ENCODE measurements at regions not wholly inside any gene's neighbourhood (a gene's known extent, or its start where the extent isn't known, plus 50 kb on each side); places are given as distances from the start of the nearest gene placed in this dataset.

GRCh38 chr4:179585761-179586160 lies 2143.5 kb upstream of the AGA start:
- no peak overlapping the region for H3K27ac Mint-ChIP-seq
- H3K4me1 Mint-ChIP-seq (ENCODE audit: low read depth in 2 of 2): no peaks in the 10 kb centered on the region
- ATAC-seq (replicated peaks): no peak
- H3K27me3 Mint-ChIP-seq: no peaks in the 10 kb centered on the region
- H3K4me3 Mint-ChIP-seq: no peak overlapping the region
- H3K9me3 Mint-ChIP-seq: peaks cover 12 to 13% of the 10 kb centered on the region in 2 donors
- peaks cover 3% of the 10 kb centered on the region for H3K36me3 Mint-ChIP-seq (ENCODE audit: insufficient read depth)
- no peak for DNase-seq

DNA sequence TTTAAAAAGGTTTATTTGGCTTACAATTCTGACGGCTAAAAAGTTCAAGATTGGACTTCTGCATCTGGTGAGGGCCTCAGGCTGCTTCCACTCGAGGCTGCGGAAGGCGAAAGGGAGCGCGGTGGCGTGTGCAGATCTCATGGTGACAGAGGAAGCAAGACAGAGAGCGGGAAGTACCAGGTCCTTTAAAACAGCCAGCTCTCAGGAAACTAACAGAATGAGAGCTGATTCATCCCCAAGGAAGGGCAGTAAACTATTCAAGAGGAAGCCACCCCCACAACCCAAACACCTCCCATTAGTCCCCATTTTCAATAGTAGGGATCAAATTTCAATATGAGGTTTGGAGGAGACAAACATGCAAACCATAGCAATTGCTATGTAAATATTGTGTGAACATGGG lies 2144.2 kb upstream of the AGA start:
- H3K27me3 Mint-ChIP-seq: no peaks in the 10 kb centered on the region
- H3K9me3 Mint-ChIP-seq: peaks cover 13 to 16% of the 10 kb centered on the region in 2 donors
- no peak for DNase-seq
- H3K36me3 Mint-ChIP-seq (ENCODE audit: insufficient read depth): peaks cover 3% of the 10 kb centered on the region
- H3K4me1 Mint-ChIP-seq (ENCODE audit: low read depth in 2 of 2): no peaks in the 10 kb centered on the region
- H3K4me3 Mint-ChIP-seq: no peak overlapping the region
- ATAC-seq (replicated peaks): no peak
- no peak overlapping the region for H3K27ac Mint-ChIP-seq

GRCh38 chr4:179595671-179596410 lies 2153.6 kb upstream of the AGA start:
- peaks cover under 1 to 4% of the 10 kb centered on the region in 2 donors for H3K9me3 Mint-ChIP-seq
- no peak overlapping the region for H3K4me3 Mint-ChIP-seq
- H3K4me1 Mint-ChIP-seq (ENCODE audit: low read depth in 2 of 2): no peaks in the 10 kb centered on the region
- H3K27ac Mint-ChIP-seq: no peak overlapping the region
- H3K27me3 Mint-ChIP-seq: no peaks in the 10 kb centered on the region
- DNase-seq (no peak), ATAC-seq (replicated peaks) (no peak)
- no peaks in the 10 kb centered on the region for H3K36me3 Mint-ChIP-seq (ENCODE audit: insufficient read depth)

DNA sequence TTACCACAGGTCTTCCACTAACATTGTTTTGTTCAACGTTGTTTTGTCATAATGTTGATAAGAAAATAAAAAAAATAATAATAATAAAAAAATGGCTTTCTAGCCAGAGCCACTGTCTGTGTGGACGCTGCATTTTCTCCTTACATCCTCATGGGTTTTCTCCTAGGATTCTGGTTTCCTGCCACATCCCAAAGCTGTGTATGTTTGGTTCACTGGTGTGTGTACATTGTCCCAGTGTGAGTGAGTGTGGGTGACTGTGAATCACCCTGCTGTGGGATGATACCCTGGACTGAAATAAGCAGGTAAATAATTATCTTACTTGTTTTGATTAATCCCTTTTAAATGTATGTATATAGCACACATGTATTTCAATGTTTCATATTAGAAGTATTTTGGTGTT lies 2154.4 kb upstream of the AGA start:
- no peaks in the 10 kb centered on the region for H3K36me3 Mint-ChIP-seq (ENCODE audit: insufficient read depth)
- no peaks in the 10 kb centered on the region for H3K27me3 Mint-ChIP-seq
- ATAC-seq (replicated peaks) (no peak), DNase-seq (no peak)
- H3K27ac Mint-ChIP-seq: no peak overlapping the region
- H3K4me3 Mint-ChIP-seq: no peak overlapping the region
- no peaks in the 10 kb centered on the region for H3K4me1 Mint-ChIP-seq (ENCODE audit: low read depth in 2 of 2)
- H3K9me3 Mint-ChIP-seq: no peaks in the 10 kb centered on the region

DNA sequence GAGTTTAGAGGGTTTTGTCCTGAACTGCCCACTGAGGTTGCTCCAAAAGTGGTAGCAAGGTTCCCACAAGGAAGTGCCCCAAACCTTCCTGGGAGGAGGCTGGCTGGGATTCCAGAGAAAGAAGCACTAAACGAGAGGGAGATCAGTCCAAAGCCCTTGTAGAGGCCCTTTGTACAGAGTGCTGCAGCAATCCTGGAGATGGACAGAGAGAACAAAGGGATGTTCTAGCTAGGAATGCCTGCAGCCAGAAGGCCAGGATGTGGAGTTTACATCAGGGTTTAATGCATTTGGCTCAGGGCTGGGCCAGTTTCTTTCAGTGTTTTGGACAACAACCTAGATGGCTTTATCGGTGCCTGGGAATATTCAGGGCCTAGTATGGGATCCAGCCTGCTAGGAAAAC lies 2155.1 kb upstream of the AGA start:
- H3K27me3 Mint-ChIP-seq: no peaks in the 10 kb centered on the region
- no peak overlapping the region for H3K4me3 Mint-ChIP-seq
- DNase-seq: no peak
- no peaks in the 10 kb centered on the region for H3K4me1 Mint-ChIP-seq (ENCODE audit: low read depth in 2 of 2)
- ATAC-seq (replicated peaks): no peak
- H3K9me3 Mint-ChIP-seq: no peaks in the 10 kb centered on the region
- H3K27ac Mint-ChIP-seq: no peak overlapping the region
- no peaks in the 10 kb centered on the region for H3K36me3 Mint-ChIP-seq (ENCODE audit: insufficient read depth)

GRCh38 chr4:179601671-179602070 lies 2159.4 kb upstream of the AGA start:
- H3K27ac Mint-ChIP-seq: no peak overlapping the region
- H3K9me3 Mint-ChIP-seq: peaks cover 0 to 1% of the 10 kb centered on the region in 2 donors
- no peak for DNase-seq
- no peaks in the 10 kb centered on the region for H3K27me3 Mint-ChIP-seq
- no peak for ATAC-seq (replicated peaks)
- no peak overlapping the region for H3K4me3 Mint-ChIP-seq
- no peaks in the 10 kb centered on the region for H3K36me3 Mint-ChIP-seq (ENCODE audit: insufficient read depth)
- H3K4me1 Mint-ChIP-seq (ENCODE audit: low read depth in 2 of 2): no peaks in the 10 kb centered on the region

GRCh38 chr4:179605196-179605595 lies 2163.0 kb upstream of the AGA start:
- Mint-ChIP-seq H3K9me3 (peaks cover 0 to 1% of the 10 kb centered on the region in 2 donors), H3K27ac (no peak overlapping the region), H3K36me3 (ENCODE audit: insufficient read depth) (no peaks in the 10 kb centered on the region), H3K4me3 (no peak overlapping the region), H3K27me3 (no peaks in the 10 kb centered on the region), H3K4me1 (ENCODE audit: low read depth in 2 of 2) (no peaks in the 10 kb centered on the region)
- no peak for ATAC-seq (replicated peaks)
- no peak for DNase-seq

DNA sequence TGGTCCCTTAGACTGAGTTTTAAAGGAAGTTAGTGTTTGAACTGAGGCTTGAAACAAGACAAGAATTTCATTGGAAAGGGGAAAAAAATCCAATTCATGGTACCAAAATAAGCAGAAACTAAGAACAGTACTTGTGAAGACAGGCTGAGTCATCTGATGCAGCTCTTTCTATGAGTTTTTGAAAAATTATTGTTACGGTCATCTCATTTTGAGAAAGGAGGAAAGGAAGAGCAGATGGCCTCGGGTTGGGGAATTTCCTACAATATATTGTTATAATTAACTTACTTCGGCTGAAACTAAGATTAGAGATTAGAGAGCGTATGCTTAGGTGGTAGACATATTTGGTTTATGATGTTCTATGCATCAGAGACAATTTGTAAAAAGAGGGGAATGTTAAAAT lies 2164.8 kb upstream of the AGA start:
- peaks cover 0 to 1% of the 10 kb centered on the region in 2 donors for H3K9me3 Mint-ChIP-seq
- no peak overlapping the region for H3K4me3 Mint-ChIP-seq
- ATAC-seq (replicated peaks): no peak
- H3K27ac Mint-ChIP-seq: no peak overlapping the region
- H3K36me3 Mint-ChIP-seq (ENCODE audit: insufficient read depth): no peaks in the 10 kb centered on the region
- H3K27me3 Mint-ChIP-seq: no peaks in the 10 kb centered on the region
- DNase-seq: no peak
- H3K4me1 Mint-ChIP-seq (ENCODE audit: low read depth in 2 of 2): no peaks in the 10 kb centered on the region

DNA sequence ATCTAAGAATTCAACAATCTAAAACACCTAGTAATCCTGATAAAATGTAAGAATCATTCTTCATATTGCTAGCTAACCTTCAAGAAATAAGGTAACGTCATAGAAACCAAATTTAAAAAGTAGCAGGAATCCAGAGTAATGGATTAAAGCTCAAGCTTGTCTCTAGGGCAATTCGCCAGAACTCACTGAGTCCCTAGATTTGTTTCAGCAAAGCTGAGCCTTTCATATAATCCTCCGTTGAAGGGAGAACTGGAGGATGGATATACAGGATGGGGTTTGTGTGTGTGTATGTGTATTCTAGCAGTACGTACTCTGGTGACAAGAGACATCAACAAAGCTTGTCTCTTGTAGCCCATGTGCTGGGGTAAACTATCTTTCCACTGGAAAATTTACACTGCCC lies 2173.5 kb upstream of the AGA start:
- Mint-ChIP-seq H3K36me3 (ENCODE audit: insufficient read depth) (no peaks in the 10 kb centered on the region), H3K4me1 (ENCODE audit: low read depth in 2 of 2) (no peaks in the 10 kb centered on the region), H3K4me3 (no peak overlapping the region), H3K27me3 (no peaks in the 10 kb centered on the region), H3K9me3 (peaks cover 0 to 20% of the 10 kb centered on the region in 2 donors), H3K27ac (no peak overlapping the region)
- DNase-seq (no peak), ATAC-seq (replicated peaks) (no peak)

- Mint-ChIP-seq H3K9me3 (peaks cover 0 to 8% of the 10 kb centered on the region in 2 donors), H3K4me3 (no peak overlapping the region), H3K4me1 (ENCODE audit: low read depth in 2 of 2) (no peaks in the 10 kb centered on the region), H3K27ac (no peak overlapping the region), H3K27me3 (no peaks in the 10 kb centered on the region), H3K36me3 (ENCODE audit: insufficient read depth) (no peaks in the 10 kb centered on the region)
- no peak for DNase-seq
- no peak for ATAC-seq (replicated peaks)
These were observed 2176.7 kb upstream of the AGA start for GRCh38 chr4:179618966-179619365.

DNA sequence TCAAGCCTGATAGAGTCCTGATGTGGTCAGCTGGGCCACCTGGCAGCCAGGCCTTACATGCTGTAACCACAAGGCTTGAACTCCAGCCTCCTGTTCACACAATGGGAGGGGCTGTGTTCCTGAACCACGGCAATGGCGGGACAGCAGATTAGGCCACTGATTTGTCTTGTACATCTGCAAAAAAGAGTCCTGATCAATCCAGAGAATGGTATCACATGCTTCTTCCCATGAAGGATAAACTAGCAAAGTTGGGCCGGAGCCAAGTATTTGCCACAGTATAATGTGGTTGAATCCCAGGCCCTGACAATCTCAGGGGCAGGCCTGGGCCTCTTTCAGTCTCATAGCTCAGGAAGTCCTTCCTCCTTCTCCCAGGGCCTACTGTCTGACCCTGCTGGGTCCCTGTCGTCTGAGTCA lies 2182.5 kb upstream of the AGA start:
- Mint-ChIP-seq H3K4me1 (ENCODE audit: low read depth in 2 of 2) (no peaks in the 10 kb centered on the region), H3K36me3 (ENCODE audit: insufficient read depth) (peaks cover 3% of the 10 kb centered on the region), H3K4me3 (no peak overlapping the region), H3K27ac (no peak overlapping the region), H3K9me3 (peaks cover 0 to 4% of the 10 kb centered on the region in 2 donors), H3K27me3 (no peaks in the 10 kb centered on the region)
- ATAC-seq (replicated peaks) (no peak), DNase-seq (no peak)

DNA sequence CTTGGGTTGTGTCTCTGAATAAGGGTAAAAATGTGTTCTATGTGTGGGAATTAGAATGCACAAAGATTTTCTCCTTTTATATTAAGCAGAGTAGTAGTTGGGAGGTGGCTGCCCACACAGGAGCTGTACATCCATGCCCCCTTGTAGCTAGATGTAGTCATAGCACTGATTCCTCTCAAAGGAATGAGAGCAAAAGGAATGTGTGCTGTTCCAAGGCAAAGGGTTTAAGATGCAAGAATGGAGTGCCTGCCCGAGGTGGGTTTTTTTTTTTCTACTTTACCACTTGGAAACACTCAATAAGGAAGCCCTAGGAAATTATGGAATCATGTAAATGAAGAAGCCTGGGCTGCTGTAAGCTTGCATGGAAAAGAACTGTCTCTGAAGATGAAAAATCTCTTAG lies 2183.2 kb upstream of the AGA start:
- Mint-ChIP-seq H3K9me3 (peaks cover 0 to 4% of the 10 kb centered on the region in 2 donors), H3K27me3 (no peaks in the 10 kb centered on the region), H3K27ac (no peak overlapping the region), H3K36me3 (ENCODE audit: insufficient read depth) (peaks cover 3% of the 10 kb centered on the region), H3K4me3 (no peak overlapping the region), H3K4me1 (ENCODE audit: low read depth in 2 of 2) (no peaks in the 10 kb centered on the region)
- ATAC-seq (replicated peaks) (no peak), DNase-seq (no peak)

DNA sequence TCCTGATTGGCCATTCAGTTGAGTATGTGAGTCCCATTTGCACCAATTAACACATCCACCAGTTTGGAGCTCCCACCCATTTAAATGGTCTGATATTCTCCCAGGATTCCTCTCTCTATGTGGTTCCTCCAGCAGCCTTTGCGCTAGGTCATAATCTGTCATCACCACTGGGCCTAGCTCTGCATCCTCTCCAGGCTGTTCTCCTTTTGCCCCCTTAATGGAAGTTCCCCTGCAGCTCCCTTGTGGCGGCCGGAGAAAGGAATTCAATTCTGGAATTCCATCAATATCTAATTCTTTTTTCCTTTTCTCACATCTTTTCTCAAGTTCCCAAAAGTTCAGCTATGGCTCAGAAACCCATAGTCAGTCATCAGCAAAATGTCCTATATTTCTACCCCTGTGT lies 2184.4 kb upstream of the AGA start:
- Mint-ChIP-seq H3K27ac (no peak overlapping the region), H3K4me3 (no peak overlapping the region), H3K9me3 (peaks cover 0 to 4% of the 10 kb centered on the region in 2 donors), H3K27me3 (no peaks in the 10 kb centered on the region), H3K4me1 (ENCODE audit: low read depth in 2 of 2) (no peaks in the 10 kb centered on the region), H3K36me3 (ENCODE audit: insufficient read depth) (peaks cover 3% of the 10 kb centered on the region)
- ATAC-seq (replicated peaks) (no peak), DNase-seq (no peak)

GRCh38 chr4:179631321-179631720 lies 2189.1 kb upstream of the AGA start:
- no peak for DNase-seq
- no peak overlapping the region for H3K4me3 Mint-ChIP-seq
- ATAC-seq (replicated peaks): no peak
- H3K9me3 Mint-ChIP-seq: peaks cover 4 to 12% of the 10 kb centered on the region in 2 donors
- no peaks in the 10 kb centered on the region for H3K4me1 Mint-ChIP-seq (ENCODE audit: low read depth in 2 of 2)
- H3K27ac Mint-ChIP-seq: no peak overlapping the region
- H3K36me3 Mint-ChIP-seq (ENCODE audit: insufficient read depth): peaks cover 3% of the 10 kb centered on the region
- H3K27me3 Mint-ChIP-seq: no peaks in the 10 kb centered on the region

All from effector memory CD8-positive, alpha-beta T cell (primary cell).